Activated CD8-positive, alpha-beta T cell treated with anti-CD3 and anti-CD28 coated beads for 36 hours (primary cell): ENCODE measurements at regions not wholly inside any gene's neighbourhood (a gene's known extent, or its start where the extent isn't known, plus 50 kb on each side); places are given as distances from the start of the nearest gene placed in this dataset.

Experiments used
- ATAC-seq: fragments of 200-7000 bp; cut with Tn5 transposase; one replicate; pipeline ENCODE4 v1.10.0; 2021; ENCODE audit warnings: mild to moderate bottlenecking, moderate library complexity
- CTCF ChIA-PET: fragments of 350-600 bp; sonication (Branson Sonifier 250); formaldehyde crosslinking; loops from one replicate; lab custom pipeline; 2021; ENCODE audit warnings: antibody characterized with exemption; lab: Charles Lee
- POLR2A ChIA-PET: fragments of 350-600 bp; sonication (Branson Sonifier 250); formaldehyde crosslinking; loops from one replicate; lab custom pipeline; 2021; ENCODE audit warnings: antibody characterized with exemption; lab: Charles Lee
- DNase-seq: peaks from one replicate; pipeline ENCODE4 v3.0.0-alpha.2; 2020
- H3K27ac Mint-ChIP-seq: one replicate; pipeline ENCODE4 v1.8.0; 2021; ENCODE audit warnings: mild to moderate bottlenecking, mixed read lengths
- H3K27me3 Mint-ChIP-seq: one replicate; pipeline ENCODE4 v1.8.0; 2021; ENCODE audit warnings: mixed read lengths
- H3K36me3 Mint-ChIP-seq: one replicate; pipeline ENCODE4 v1.8.0; 2021; ENCODE audit warnings: low read depth, mixed read lengths
- H3K4me1 Mint-ChIP-seq: one replicate; pipeline ENCODE4 v1.8.0; 2021; ENCODE audit warnings: low read depth, mixed read lengths
- H3K4me3 Mint-ChIP-seq: one replicate; pipeline ENCODE4 v1.8.0; 2021; ENCODE audit warnings: mild to moderate bottlenecking, moderate library complexity, mixed read lengths
- H3K9me3 Mint-ChIP-seq: one replicate; pipeline ENCODE4 v1.8.0; 2021; ENCODE audit warnings: mixed read lengths
- intact Hi-C: fragments of 100-400 bp; cut with micrococcal nuclease; formaldehyde crosslinking; loops from one replicate; pipeline ENCODE4 v1.10.0; 2022
- TF ChIP-seq, protein P1 (sequence below): fragments of 200-600 bp; IDR thresholded peaks from one replicate; pipeline ENCODE4 v1.8.0; 2022; ENCODE audit warnings: antibody characterized with exemption, mild to moderate bottlenecking

DNA sequence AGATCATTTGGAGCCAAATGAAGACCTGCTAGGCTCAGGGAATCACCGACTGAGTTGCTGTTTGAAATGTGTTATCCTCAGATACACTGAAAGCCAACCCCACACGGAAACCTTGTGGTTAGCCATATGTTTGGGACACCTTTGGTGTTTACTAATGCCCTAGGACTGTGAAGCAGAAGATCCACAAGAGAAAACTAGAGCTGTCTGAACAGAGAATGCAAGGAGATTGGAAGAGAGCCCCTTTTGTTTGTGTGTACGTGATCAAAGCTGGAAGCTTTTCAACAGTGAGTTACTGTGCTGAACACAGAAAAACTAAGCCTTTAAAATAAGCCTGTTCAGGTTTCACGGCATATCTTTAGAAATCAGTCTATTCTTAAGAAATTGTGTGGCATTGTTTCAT is 908.2 kb upstream of the ADGRL2 start:
- intact Hi-C loops: no loop called here
- POLR2A ChIA-PET: no interaction called here
- DNase-seq: no peak
- no peak overlapping the region for H3K4me3 Mint-ChIP-seq
- TF ChIP-seq, protein P1, sequence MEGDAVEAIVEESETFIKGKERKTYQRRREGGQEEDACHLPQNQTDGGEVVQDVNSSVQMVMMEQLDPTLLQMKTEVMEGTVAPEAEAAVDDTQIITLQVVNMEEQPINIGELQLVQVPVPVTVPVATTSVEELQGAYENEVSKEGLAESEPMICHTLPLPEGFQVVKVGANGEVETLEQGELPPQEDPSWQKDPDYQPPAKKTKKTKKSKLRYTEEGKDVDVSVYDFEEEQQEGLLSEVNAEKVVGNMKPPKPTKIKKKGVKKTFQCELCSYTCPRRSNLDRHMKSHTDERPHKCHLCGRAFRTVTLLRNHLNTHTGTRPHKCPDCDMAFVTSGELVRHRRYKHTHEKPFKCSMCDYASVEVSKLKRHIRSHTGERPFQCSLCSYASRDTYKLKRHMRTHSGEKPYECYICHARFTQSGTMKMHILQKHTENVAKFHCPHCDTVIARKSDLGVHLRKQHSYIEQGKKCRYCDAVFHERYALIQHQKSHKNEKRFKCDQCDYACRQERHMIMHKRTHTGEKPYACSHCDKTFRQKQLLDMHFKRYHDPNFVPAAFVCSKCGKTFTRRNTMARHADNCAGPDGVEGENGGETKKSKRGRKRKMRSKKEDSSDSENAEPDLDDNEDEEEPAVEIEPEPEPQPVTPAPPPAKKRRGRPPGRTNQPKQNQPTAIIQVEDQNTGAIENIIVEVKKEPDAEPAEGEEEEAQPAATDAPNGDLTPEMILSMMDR: no peak
- no peak for ATAC-seq
- H3K27ac Mint-ChIP-seq: no peak overlapping the region
- CTCF ChIA-PET: interaction anchor here (0.8 kb wide), 1 partner anchor 15 kb away, joined by 3 read pairs; no protein-coding TSS in a partner anchor
- H3K9me3 Mint-ChIP-seq: no peaks in the 10 kb centered on the region
- H3K4me1 Mint-ChIP-seq: no peaks in the 10 kb centered on the region
- H3K27me3 Mint-ChIP-seq: no peaks in the 10 kb centered on the region
- H3K36me3 Mint-ChIP-seq: no peaks in the 10 kb centered on the region

GRCh38 chr1:80891871-80892270 is 908.9 kb upstream of the ADGRL2 start:
- Mint-ChIP-seq H3K27ac (no peak overlapping the region), H3K9me3 (no peaks in the 10 kb centered on the region), H3K36me3 (no peaks in the 10 kb centered on the region), H3K4me1 (no peaks in the 10 kb centered on the region), H3K27me3 (no peaks in the 10 kb centered on the region), H3K4me3 (no peak overlapping the region)
- ATAC-seq: no peak
- CTCF ChIA-PET: interaction anchor here (0.8 kb wide), 1 partner anchor 15 kb away, joined by 3 read pairs; no protein-coding TSS in a partner anchor
- TF ChIP-seq, protein P1: no peak
- no peak for DNase-seq
- POLR2A ChIA-PET: no interaction called here
- intact Hi-C loops: no loop called here

GRCh38 chr1:80882553-80882952 is 918.2 kb upstream of the ADGRL2 start:
- H3K4me1 Mint-ChIP-seq: no peaks in the 10 kb centered on the region
- ChIA-PET CTCF (no interaction called here), POLR2A (no interaction called here)
- TF ChIP-seq, protein P1: no peak
- ATAC-seq: no peak
- no peak overlapping the region for H3K4me3 Mint-ChIP-seq
- no peaks in the 10 kb centered on the region for H3K27me3 Mint-ChIP-seq
- H3K36me3 Mint-ChIP-seq: no peaks in the 10 kb centered on the region
- intact Hi-C loops: no loop called here
- no peak for DNase-seq
- no peak overlapping the region for H3K27ac Mint-ChIP-seq
- peaks cover 2% of the 10 kb centered on the region for H3K9me3 Mint-ChIP-seq

DNA sequence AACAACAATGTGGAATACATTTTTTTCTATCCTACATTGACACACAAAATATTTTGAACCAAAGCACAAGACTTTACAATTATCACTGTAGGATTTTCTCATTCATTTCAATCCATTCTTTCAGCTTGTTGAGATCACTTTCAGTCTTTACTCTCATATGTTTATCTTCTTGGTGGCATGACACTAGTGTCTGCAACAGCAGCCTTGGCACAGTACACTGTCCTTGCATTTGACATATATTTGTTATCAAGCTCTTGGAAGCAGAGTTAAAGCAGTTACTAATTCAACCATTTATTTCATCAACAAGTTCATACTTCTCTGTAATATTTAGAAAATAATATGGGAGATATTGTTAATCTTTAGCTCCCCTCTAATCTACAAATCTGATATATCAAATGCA is 922.4 kb upstream of the ADGRL2 start:
- POLR2A ChIA-PET: no interaction called here
- no peak overlapping the region for H3K27ac Mint-ChIP-seq
- TF ChIP-seq, protein P1: no peak
- intact Hi-C loops: no loop called here
- no peaks in the 10 kb centered on the region for H3K36me3 Mint-ChIP-seq
- H3K9me3 Mint-ChIP-seq: peaks cover 2% of the 10 kb centered on the region
- no peak for ATAC-seq
- no peak for DNase-seq
- H3K4me3 Mint-ChIP-seq: no peak overlapping the region
- H3K27me3 Mint-ChIP-seq: no peaks in the 10 kb centered on the region
- CTCF ChIA-PET: no interaction called here
- H3K4me1 Mint-ChIP-seq: no peaks in the 10 kb centered on the region

DNA sequence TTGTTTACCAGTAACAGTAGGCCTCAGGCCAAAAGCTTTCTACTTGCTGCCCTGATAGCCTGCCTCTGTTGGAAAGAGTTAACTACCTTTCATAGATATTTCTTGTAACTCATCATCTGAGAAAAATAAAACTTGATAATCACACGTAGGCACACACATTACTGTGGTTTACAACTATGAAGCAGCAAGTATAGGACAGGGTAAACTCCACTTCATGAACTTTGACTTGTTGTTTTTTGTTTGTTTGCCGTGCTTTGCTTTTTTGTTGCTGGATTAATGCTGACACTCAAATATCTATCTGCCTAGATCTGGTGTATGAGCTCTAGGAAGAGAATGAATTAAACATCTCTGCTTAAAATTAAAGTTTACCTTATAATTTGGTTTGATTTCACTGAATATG is 924.7 kb upstream of the ADGRL2 start:
- Mint-ChIP-seq H3K9me3 (peaks cover 2% of the 10 kb centered on the region), H3K27ac (no peak overlapping the region), H3K4me1 (no peaks in the 10 kb centered on the region), H3K27me3 (no peaks in the 10 kb centered on the region), H3K36me3 (no peaks in the 10 kb centered on the region), H3K4me3 (no peak overlapping the region)
- intact Hi-C loops: no loop called here
- no peak for ATAC-seq
- ChIA-PET CTCF (no interaction called here), POLR2A (no interaction called here)
- TF ChIP-seq, protein P1: no peak
- no peak for DNase-seq
